ENCODE measurements at regions not wholly inside any gene's neighbourhood (a gene's known extent, or its start where the extent isn't known, plus 50 kb on each side); places are given as distances from the start of the nearest gene placed in this dataset.
"Not testable (repeated sequence)": the region's sequence is repeated elsewhere in the genome, so short reads cannot be mapped to it uniquely, and the experiment has no call there.

- Histone ChIP-seq H3K27me3 (ENCODE audit: insufficient read depth, poor library complexity, severe bottlenecking) (no peaks in the 10 kb centered on the region), H3K36me3 (ENCODE audit: low read depth) (no peaks in the 10 kb centered on the region), H3K27ac (ENCODE audit: poor library complexity, severe bottlenecking) (no peak overlapping the region), H3K9me3 (ENCODE audit: severe bottlenecking) (no peaks in the 10 kb centered on the region), H3K4me1 (ENCODE audit: insufficient read depth, poor library complexity, severe bottlenecking) (no peaks in the 10 kb centered on the region), H3K4me3 (ENCODE audit: severe bottlenecking) (no peak overlapping the region)
- no peak for ATAC-seq (ENCODE audit: low read depth)
- DNase-seq (ENCODE audit: low spot score), result no peak
- no peak for TF ChIP-seq CTCF (IDR thresholded peaks at IDR 0.05; ENCODE audit: poor library complexity, severe bottlenecking)
These were observed 141.8 kb upstream of the ATP11B start for GRCh38 chr3:182651461-182651860.

GRCh38 chr3:182653065-182653464, 140.2 kb upstream of the ATP11B start:
- not testable (repeated sequence) for H3K27me3 ChIP-seq (ENCODE audit: insufficient read depth, poor library complexity, severe bottlenecking); H3K36me3 ChIP-seq (ENCODE audit: low read depth); H3K9me3 ChIP-seq (ENCODE audit: severe bottlenecking); H3K27ac ChIP-seq (ENCODE audit: poor library complexity, severe bottlenecking); H3K4me1 ChIP-seq (ENCODE audit: insufficient read depth, poor library complexity, severe bottlenecking); H3K4me3 ChIP-seq (ENCODE audit: severe bottlenecking); DNase-seq (ENCODE audit: low spot score); ATAC-seq (ENCODE audit: low read depth)

- ATAC-seq (ENCODE audit: low read depth) (peak; percentile 90), DNase-seq (ENCODE audit: low spot score) (no peak)
- H3K27me3 ChIP-seq (ENCODE audit: insufficient read depth, poor library complexity, severe bottlenecking), result no peaks in the 10 kb centered on the region
- no peaks in the 10 kb centered on the region for H3K36me3 ChIP-seq (ENCODE audit: low read depth)
- no peak overlapping the region for H3K4me3 ChIP-seq (ENCODE audit: severe bottlenecking)
- no peak for TF ChIP-seq CTCF (IDR thresholded peaks at IDR 0.05; ENCODE audit: poor library complexity, severe bottlenecking)
- H3K4me1 ChIP-seq (ENCODE audit: insufficient read depth, poor library complexity, severe bottlenecking), result peaks cover 12% of the 10 kb centered on the region
- H3K27ac ChIP-seq (ENCODE audit: poor library complexity, severe bottlenecking), result peak overlapping the region; percentile 81
- H3K9me3 ChIP-seq (ENCODE audit: severe bottlenecking), result no peaks in the 10 kb centered on the region
These were observed 124.8 kb upstream of the ATP11B start for GRCh38 chr3:182668541-182668940.

GRCh38 chr3:182668974-182669373, 124.3 kb upstream of the ATP11B start:
- peak; percentile 66 for ATAC-seq (ENCODE audit: low read depth)
- no peak overlapping the region for H3K4me3 ChIP-seq (ENCODE audit: severe bottlenecking)
- DNase-seq (ENCODE audit: low spot score), result no peak
- no peaks in the 10 kb centered on the region for H3K9me3 ChIP-seq (ENCODE audit: severe bottlenecking)
- peak overlapping the region; percentile 81 for H3K27ac ChIP-seq (ENCODE audit: poor library complexity, severe bottlenecking)
- no peak for TF ChIP-seq CTCF (IDR thresholded peaks at IDR 0.05; ENCODE audit: poor library complexity, severe bottlenecking)
- no peaks in the 10 kb centered on the region for H3K27me3 ChIP-seq (ENCODE audit: insufficient read depth, poor library complexity, severe bottlenecking)
- H3K36me3 ChIP-seq (ENCODE audit: low read depth), result no peaks in the 10 kb centered on the region
- peaks cover 12% of the 10 kb centered on the region for H3K4me1 ChIP-seq (ENCODE audit: insufficient read depth, poor library complexity, severe bottlenecking)

GRCh38 chr3:182671541-182671940, 121.8 kb upstream of the ATP11B start:
- H3K36me3 ChIP-seq (ENCODE audit: low read depth), result no peaks in the 10 kb centered on the region
- no peak overlapping the region for H3K4me3 ChIP-seq (ENCODE audit: severe bottlenecking)
- H3K9me3 ChIP-seq (ENCODE audit: severe bottlenecking), result no peaks in the 10 kb centered on the region
- ATAC-seq (ENCODE audit: low read depth) (no peak), DNase-seq (ENCODE audit: low spot score) (no peak)
- no peak for TF ChIP-seq CTCF (IDR thresholded peaks at IDR 0.05; ENCODE audit: poor library complexity, severe bottlenecking)
- H3K27ac ChIP-seq (ENCODE audit: poor library complexity, severe bottlenecking), result no peak overlapping the region
- peaks cover 12% of the 10 kb centered on the region for H3K4me1 ChIP-seq (ENCODE audit: insufficient read depth, poor library complexity, severe bottlenecking)
- H3K27me3 ChIP-seq (ENCODE audit: insufficient read depth, poor library complexity, severe bottlenecking), result no peaks in the 10 kb centered on the region

Data from RWPE2 (cell line).